HCT116 (cell line): ENCODE measurements at regions not wholly inside any gene's neighbourhood (a gene's known extent, or its start where the extent isn't known, plus 50 kb on each side); places are given as distances from the start of the nearest gene placed in this dataset.

Experiments used
- ATAC-seq: fragments of 200-7000 bp; cut with Tn5 transposase; 2 replicates; pipeline ENCODE4 v1.9.1; 2020; ENCODE audit warnings: mild to moderate bottlenecking, moderate library complexity
- BruUV-seq: library from RNA; stranded (reverse); fragments of 400-500 nt; replicated peaks from 2 replicates; lab custom pipeline; 2021; lab: Mats Ljungman, UMichigan
- CTCF ChIA-PET: fragments of 300-600 bp; sonication (Branson Sonifier 250); formaldehyde crosslinking; loops from one replicate; lab custom pipeline; 2021; ENCODE audit warnings: antibody characterized with exemption; lab: Charles Lee
- POLR2A ChIA-PET: fragments of 300-600, 350-600 bp; sonication (Branson Sonifier 250); formaldehyde crosslinking; loops from one replicate; lab custom pipeline; 2021; ENCODE audit warnings: antibody characterized with exemption; lab: Charles Lee
- RAD21 ChIA-PET, 2 experiments: fragments of 300-600 bp; sonication (Branson Sonifier 250); formaldehyde crosslinking; loops; one replicate each; lab custom pipeline; 2023; ENCODE audit warnings: low total read pairs in 2 of 2; ENCODE audit not compliant: uncharacterized antibody in 2 of 2, unreplicated experiment in 2 of 2, low non-redundant PET in 1 of 2; lab: Charles Lee
- DNase-seq: peaks from one replicate; pipeline ENCODE4 v3.0.0-alpha.2; 2010; ENCODE audit warnings: low read depth, low spot score
- H2AFZ ChIP-seq: fragments of 200-600 bp; shearing (Covaris generic), sonication (generic); 2 replicates; pipeline ENCODE4 v1.6.1; 2017; ENCODE audit warnings: low read depth, mixed run types, mixed read lengths, antibody characterized with exemption, low read length; ENCODE audit not compliant: poor library complexity, severe bottlenecking
- H3K27ac ChIP-seq: 2 replicates; pipeline ENCODE4 v1.5.1; 2012; ENCODE audit warnings: low read depth, low read length
- H3K27me3 ChIP-seq: fragments of 200-600 bp; sonication (generic); 2 replicates; pipeline ENCODE4 v1.6.1; 2016; ENCODE audit warnings: mixed run types, low read length, mixed read lengths; ENCODE audit not compliant: insufficient read depth
- H3K36me3 ChIP-seq, 2 experiments: fragments of 200-500 bp in 1 of 2; fragments of 200-600 bp in 1 of 2; sonication (Bioruptor generic) in 1 of 2; sonication (generic) in 1 of 2; 2 replicates each; pipeline versions ENCODE4 v1.5.1 to v1.6.1; 2014 to 2016; ENCODE audit warnings: low read length in 2 of 2, inconsistent platforms in 1 of 2, mixed read lengths in 1 of 2, mixed run types in 1 of 2; ENCODE audit not compliant: insufficient read depth in 2 of 2, control insufficient read depth in 1 of 2
- H3K4me1 ChIP-seq, 2 experiments: fragments of 200-600 bp in 1 of 2; sonication (generic) in 1 of 2; 2 replicates each; pipeline versions ENCODE4 v1.5.1 to v1.6.1; 2012 to 2017; ENCODE audit warnings: low read length in 2 of 2, inconsistent platforms in 1 of 2, mild to moderate bottlenecking in 1 of 2, mixed read lengths in 1 of 2, mixed run types in 1 of 2, moderate library complexity in 1 of 2; ENCODE audit not compliant: insufficient read depth in 2 of 2, control insufficient read depth in 1 of 2
- H3K4me2 ChIP-seq: fragments of 200-600 bp; sonication (generic); 2 replicates; pipeline ENCODE4 v1.6.1; 2017; ENCODE audit warnings: mixed run types, low read length, mixed read lengths
- H3K4me3 ChIP-seq, 2 experiments: fragments of 200-600 bp in 1 of 2; sonication (generic) in 1 of 2; replicated peaks in 1 of 2; 2 replicates each; pipeline ENCODE4 v1.5.1; 2011 to 2016; ENCODE audit warnings: low read length in 2 of 2, control low read depth in 1 of 2, low read depth in 1 of 2, mild to moderate bottlenecking in 1 of 2, mixed read lengths in 1 of 2, mixed run types in 1 of 2
- H3K79me2 ChIP-seq: fragments of 200-600 bp; sonication (generic); 2 replicates; pipeline ENCODE4 v1.6.1; 2017; ENCODE audit warnings: mild to moderate bottlenecking, mixed run types, low read length, moderate library complexity, mixed read lengths; ENCODE audit not compliant: insufficient read depth
- H3K9ac ChIP-seq: fragments of 200-600 bp; sonication (generic); 2 replicates; pipeline ENCODE4 v1.6.1; 2016; ENCODE audit warnings: low read length, mixed read lengths
- H3K9me2 ChIP-seq: fragments of 200-600 bp; sonication (generic), shearing (Covaris generic); 2 replicates; pipeline ENCODE4 v1.6.1; 2017; ENCODE audit warnings: mixed run types, mild to moderate bottlenecking, moderate library complexity; ENCODE audit not compliant: insufficient read depth
- H3K9me3 ChIP-seq, 2 experiments: fragments of 200-500 bp in 1 of 2; fragments of 200-600 bp in 1 of 2; sonication (Bioruptor generic) in 1 of 2; sonication (generic) in 1 of 2; 2 replicates each; pipeline ENCODE4 v1.6.1; 2014 to 2017; ENCODE audit warnings: low read length in 2 of 2, mixed read lengths in 2 of 2, inconsistent platforms in 1 of 2, low read depth in 1 of 2, mild to moderate bottlenecking in 1 of 2, mixed run types in 1 of 2, moderate library complexity in 1 of 2; ENCODE audit not compliant: control insufficient read depth in 1 of 2, insufficient read depth in 1 of 2
- H4K20me1 ChIP-seq: fragments of 200-600 bp; sonication (generic), shearing (Covaris generic); 2 replicates; pipeline ENCODE4 v1.6.1; 2017; ENCODE audit warnings: mixed run types, mild to moderate bottlenecking, moderate library complexity; ENCODE audit not compliant: insufficient read depth
- ATF3 ChIP-seq: IDR thresholded peaks from 2 replicates; pipeline ENCODE4 v1.6.1; 2012
- CBX3 ChIP-seq: IDR thresholded peaks from 2 replicates; pipeline ENCODE4 v1.6.1; 2012; ENCODE audit warnings: low read depth
- CEBPB ChIP-seq: IDR thresholded peaks from 2 replicates; pipeline ENCODE4 v1.6.1; 2012; ENCODE audit warnings: low read depth
- EGR1 ChIP-seq: IDR thresholded peaks from 2 replicates; pipeline ENCODE4 v1.6.1; 2012; ENCODE audit warnings: low read depth
- ELF1 ChIP-seq: IDR thresholded peaks from 2 replicates; pipeline ENCODE4 v1.6.1; 2012; ENCODE audit warnings: low read depth, borderline replicate concordance
- EZH2 ChIP-seq: fragments of 200-600 bp; sonication (generic); IDR thresholded peaks from 2 replicates; pipeline ENCODE4 v1.6.1; 2017; ENCODE audit warnings: antibody characterized with exemption, mixed run types
- FOSL1 ChIP-seq: IDR thresholded peaks from 2 replicates; pipeline ENCODE4 v1.6.1; 2012; ENCODE audit warnings: low read depth
- JUND ChIP-seq: IDR thresholded peaks from 2 replicates; pipeline ENCODE4 v1.6.1; 2012
- POLR2A ChIP-seq: IDR thresholded peaks from 2 replicates; pipeline ENCODE4 v1.7.0; 2011; ENCODE audit warnings: borderline replicate concordance; ENCODE audit not compliant: insufficient read depth, insufficient read length; ENCODE audit errors: extremely low read depth
- POLR2AphosphoS5 ChIP-seq: IDR thresholded peaks from 2 replicates; pipeline ENCODE4 v1.6.1; 2011; ENCODE audit warnings: mild to moderate bottlenecking, low read depth, low read length, moderate library complexity
- RAD21 ChIP-seq: IDR thresholded peaks from 2 replicates; pipeline ENCODE4 v1.6.1; 2012; ENCODE audit warnings: low read depth, mild to moderate bottlenecking
- REST ChIP-seq: IDR thresholded peaks from 2 replicates; pipeline ENCODE4 v1.6.1; 2012; ENCODE audit warnings: low read depth
- SIN3A ChIP-seq: IDR thresholded peaks from 2 replicates; pipeline ENCODE4 v1.6.1; 2012; ENCODE audit warnings: low read depth
- SP1 ChIP-seq: IDR thresholded peaks from 2 replicates; pipeline ENCODE4 v1.6.1; 2012; ENCODE audit warnings: low read depth
- SRF ChIP-seq: IDR thresholded peaks from 2 replicates; pipeline ENCODE4 v1.6.1; 2012; ENCODE audit warnings: low read depth
- ZBTB33 ChIP-seq: IDR thresholded peaks from 2 replicates; pipeline ENCODE4 v1.6.1; 2011; ENCODE audit warnings: mild to moderate bottlenecking, low read length, moderate library complexity; ENCODE audit not compliant: insufficient replicate concordance; ENCODE audit errors: extremely low read depth
- ZFX ChIP-seq: fragments of 450-650 bp; IDR thresholded peaks from 2 replicates; pipeline ENCODE4 v1.6.1; 2017
- ZNF274 ChIP-seq: fragments of 200-500 bp; sonication (Bioruptor generic); IDR thresholded peaks from 2 replicates; pipeline ENCODE4 v1.6.1; 2014; ENCODE audit warnings: mild to moderate bottlenecking, low read depth, low read length, inconsistent platforms
- intact Hi-C: fragments of 100-400 bp; cut with micrococcal nuclease; formaldehyde crosslinking; loops from 2 replicates; pipeline ENCODE4 v1.10.0; 2022
- TF ChIP-seq, protein P1 (sequence below): IDR thresholded peaks from 2 replicates; pipeline ENCODE4 v1.6.1; 2012

DNA sequence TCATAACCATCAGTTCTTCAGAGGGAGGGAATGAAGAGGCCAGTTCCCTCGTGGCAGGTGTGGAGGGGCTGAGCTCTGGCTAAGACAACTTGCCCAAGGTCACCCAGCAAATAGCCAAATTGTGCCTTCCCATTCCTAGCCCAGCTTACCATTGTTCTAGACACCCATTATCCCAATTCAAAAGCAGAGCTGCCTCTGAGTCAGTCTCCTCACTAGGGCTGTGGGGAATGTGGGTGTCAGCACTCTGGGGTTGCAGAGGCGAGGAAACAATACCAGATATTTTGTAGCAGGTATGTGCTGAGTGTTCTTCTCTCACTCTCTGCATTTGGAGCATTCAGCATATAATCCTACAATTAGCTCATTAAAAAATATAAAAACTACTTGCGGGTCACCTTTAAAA, 270.8 kb downstream of the PSAT1 start:
- Histone ChIP-seq H3K9ac (no peak overlapping the region), H3K4me1 (no peaks in the 10 kb centered on the region), H3K4me2 (no peak overlapping the region), H2AFZ (no peak overlapping the region), H3K79me2 (no peaks in the 10 kb centered on the region), H3K9me2 (no peaks in the 10 kb centered on the region), H4K20me1 (no peaks in the 10 kb centered on the region), H3K4me3 (no peak overlapping the region), H3K9me3 (no peaks in the 10 kb centered on the region), H3K36me3 (no peaks in the 10 kb centered on the region), H3K27ac (no peak overlapping the region), H3K27me3 (no peaks in the 10 kb centered on the region)
- ChIA-PET RAD21 (no interaction called here), CTCF (no interaction called here), POLR2A (no interaction called here)
- intact Hi-C loops: no loop called here
- BruUV-seq: no TSS peak
- TF ChIP-seq EGR1: no peak
- TF ChIP-seq SIN3A: no peak
- no peak for TF ChIP-seq JUND
- no peak for TF ChIP-seq ZNF274
- TF ChIP-seq FOSL1: no peak
- TF ChIP-seq POLR2AphosphoS5: no peak
- TF ChIP-seq ZFX: no peak
- TF ChIP-seq REST: no peak
- no peak for DNase-seq
- no peak for ATAC-seq

GRCh38 chr9:78568774-78569173, 271.8 kb downstream of the PSAT1 start:
- no peaks in the 10 kb centered on the region for H4K20me1 ChIP-seq
- no peaks in the 10 kb centered on the region for H3K9me2 ChIP-seq
- POLR2A ChIA-PET: no interaction called here
- no peak for TF ChIP-seq SP1
- no peak for TF ChIP-seq POLR2A
- no peak for TF ChIP-seq SIN3A
- TF ChIP-seq, protein P1, sequence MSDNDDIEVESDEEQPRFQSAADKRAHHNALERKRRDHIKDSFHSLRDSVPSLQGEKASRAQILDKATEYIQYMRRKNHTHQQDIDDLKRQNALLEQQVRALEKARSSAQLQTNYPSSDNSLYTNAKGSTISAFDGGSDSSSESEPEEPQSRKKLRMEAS: no peak
- TF ChIP-seq CBX3: no peak
- TF ChIP-seq CEBPB: no peak
- TF ChIP-seq SRF: no peak
- TF ChIP-seq ZNF274: no peak
- no peak for TF ChIP-seq ATF3
- TF ChIP-seq ELF1: no peak
- no peak for TF ChIP-seq EGR1
- TF ChIP-seq JUND: no peak
- no peak for TF ChIP-seq ZBTB33
- TF ChIP-seq EZH2: no peak
- no peak for TF ChIP-seq RAD21
- TF ChIP-seq ZFX: no peak

More at GRCh38 chr9:78568774-78569173, 271.8 kb downstream of the PSAT1 start:
- no TSS peak for BruUV-seq
- no peaks in the 10 kb centered on the region for H3K27me3 ChIP-seq
- no peaks in the 10 kb centered on the region for H3K36me3 ChIP-seq
- CTCF ChIA-PET: no interaction called here
- no peak overlapping the region for H2AFZ ChIP-seq
- no peaks in the 10 kb centered on the region for H3K4me1 ChIP-seq
- no peak overlapping the region for H3K4me2 ChIP-seq
- intact Hi-C loops: no loop called here
- no peak overlapping the region for H3K9ac ChIP-seq
- no peaks in the 10 kb centered on the region for H3K9me3 ChIP-seq
- no peaks in the 10 kb centered on the region for H3K79me2 ChIP-seq
- RAD21 ChIA-PET: no interaction called here
- no peak for DNase-seq
- H3K4me3 ChIP-seq: no peak overlapping the region
- no peak for ATAC-seq
- H3K27ac ChIP-seq: no peak overlapping the region
